ENCODE measurements at regions not wholly inside any gene's neighbourhood (a gene's known extent, or its start where the extent isn't known, plus 50 kb on each side); places are given as distances from the start of the nearest gene placed in this dataset.

- Histone ChIP-seq H3K36me3 (no peaks in the 10 kb centered on the region), H3K27me3 (no peaks in the 10 kb centered on the region), H3K9me3 (no peaks in the 10 kb centered on the region), H3K27ac (no peak overlapping the region), H3K4me3 (no peak overlapping the region), H3K4me1 (no peaks in the 10 kb centered on the region)
- intact Hi-C loops (cut with DNase I): no loop called here
- TF ChIP-seq, protein P1, sequence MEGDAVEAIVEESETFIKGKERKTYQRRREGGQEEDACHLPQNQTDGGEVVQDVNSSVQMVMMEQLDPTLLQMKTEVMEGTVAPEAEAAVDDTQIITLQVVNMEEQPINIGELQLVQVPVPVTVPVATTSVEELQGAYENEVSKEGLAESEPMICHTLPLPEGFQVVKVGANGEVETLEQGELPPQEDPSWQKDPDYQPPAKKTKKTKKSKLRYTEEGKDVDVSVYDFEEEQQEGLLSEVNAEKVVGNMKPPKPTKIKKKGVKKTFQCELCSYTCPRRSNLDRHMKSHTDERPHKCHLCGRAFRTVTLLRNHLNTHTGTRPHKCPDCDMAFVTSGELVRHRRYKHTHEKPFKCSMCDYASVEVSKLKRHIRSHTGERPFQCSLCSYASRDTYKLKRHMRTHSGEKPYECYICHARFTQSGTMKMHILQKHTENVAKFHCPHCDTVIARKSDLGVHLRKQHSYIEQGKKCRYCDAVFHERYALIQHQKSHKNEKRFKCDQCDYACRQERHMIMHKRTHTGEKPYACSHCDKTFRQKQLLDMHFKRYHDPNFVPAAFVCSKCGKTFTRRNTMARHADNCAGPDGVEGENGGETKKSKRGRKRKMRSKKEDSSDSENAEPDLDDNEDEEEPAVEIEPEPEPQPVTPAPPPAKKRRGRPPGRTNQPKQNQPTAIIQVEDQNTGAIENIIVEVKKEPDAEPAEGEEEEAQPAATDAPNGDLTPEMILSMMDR (IDR thresholded peaks at IDR 0.05): no peak
- DNase-seq: no peak
- ATAC-seq: no peak
These were observed 110.3 kb downstream of the CCT6B start for GRCh38 chr17:34850964-34851363.

DNA sequence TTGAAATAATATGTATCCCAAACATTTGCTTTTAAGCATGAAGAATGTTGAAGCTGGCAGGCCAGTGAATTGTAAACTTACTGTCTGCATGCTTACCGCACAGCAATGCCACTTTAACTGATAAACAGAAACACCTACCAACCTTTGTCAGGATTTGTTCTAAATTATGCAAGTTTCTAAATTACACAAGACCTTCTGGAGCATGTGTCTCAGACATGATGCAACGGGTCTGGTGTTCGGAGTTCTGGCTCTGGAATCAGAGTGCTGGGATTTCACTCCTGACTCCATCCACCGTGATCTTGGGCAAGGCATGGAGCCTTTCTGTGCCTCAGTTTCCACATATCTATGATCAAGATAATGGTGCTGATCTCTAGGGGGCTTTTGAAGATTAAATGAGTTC is 111.2 kb downstream of the CCT6B start:
- H3K4me1 ChIP-seq: no peaks in the 10 kb centered on the region
- no peaks in the 10 kb centered on the region for H3K36me3 ChIP-seq
- DNase-seq: no peak
- H3K9me3 ChIP-seq: no peaks in the 10 kb centered on the region
- no peak overlapping the region for H3K27ac ChIP-seq
- no peaks in the 10 kb centered on the region for H3K27me3 ChIP-seq
- H3K4me3 ChIP-seq: no peak overlapping the region
- TF ChIP-seq, protein P1 (IDR thresholded peaks at IDR 0.05): no peak
- intact Hi-C loops (cut with DNase I): no loop called here
- ATAC-seq: no peak

GRCh38 chr17:34847938-34848337 is 113.3 kb downstream of the CCT6B start:
- Histone ChIP-seq H3K27ac (no peak overlapping the region), H3K4me1 (no peaks in the 10 kb centered on the region), H3K9me3 (no peaks in the 10 kb centered on the region), H3K36me3 (no peaks in the 10 kb centered on the region), H3K4me3 (no peak overlapping the region), H3K27me3 (no peaks in the 10 kb centered on the region)
- ATAC-seq (peak; percentile 55), DNase-seq (no peak)
- intact Hi-C loops (cut with DNase I): no loop called here
- TF ChIP-seq, protein P1 (IDR thresholded peaks at IDR 0.05): no peak

DNA sequence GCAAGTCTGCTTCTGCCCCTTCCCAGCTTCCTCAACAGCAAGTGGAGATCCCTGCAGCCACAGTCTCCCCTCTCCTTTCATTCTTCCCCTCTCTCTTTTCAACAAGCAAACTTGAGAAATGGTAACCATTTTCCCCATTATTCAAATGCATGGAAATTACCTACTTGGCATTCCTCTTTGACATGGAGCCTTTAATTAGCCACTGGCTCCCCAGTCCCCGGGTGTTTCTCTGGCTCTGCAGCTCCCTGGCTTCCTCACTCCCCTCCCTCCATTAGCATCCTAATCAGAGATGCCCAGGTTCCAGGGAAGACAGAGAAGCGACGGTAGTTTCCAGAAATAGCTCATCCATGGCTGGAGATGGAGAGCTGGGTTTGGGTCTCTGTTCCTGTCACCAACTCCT is 116.0 kb downstream of the CCT6B start:
- H3K4me3 ChIP-seq: no peak overlapping the region
- H3K27me3 ChIP-seq: no peaks in the 10 kb centered on the region
- ATAC-seq (no peak), DNase-seq (no peak)
- no peaks in the 10 kb centered on the region for H3K9me3 ChIP-seq
- H3K4me1 ChIP-seq: no peaks in the 10 kb centered on the region
- TF ChIP-seq, protein P1 (IDR thresholded peaks at IDR 0.05): no peak
- intact Hi-C loops (cut with DNase I): no loop called here
- no peak overlapping the region for H3K27ac ChIP-seq
- H3K36me3 ChIP-seq: no peaks in the 10 kb centered on the region

GRCh38 chr17:34843682-34844081 is 117.6 kb downstream of the CCT6B start:
- H3K27ac ChIP-seq: no peak overlapping the region
- H3K27me3 ChIP-seq: no peaks in the 10 kb centered on the region
- no peak for ATAC-seq
- intact Hi-C loops (cut with DNase I): no loop called here
- no peak for DNase-seq
- TF ChIP-seq, protein P1 (IDR thresholded peaks at IDR 0.05): no peak
- H3K9me3 ChIP-seq: no peaks in the 10 kb centered on the region
- H3K36me3 ChIP-seq: no peaks in the 10 kb centered on the region
- no peaks in the 10 kb centered on the region for H3K4me1 ChIP-seq
- no peak overlapping the region for H3K4me3 ChIP-seq

- Histone ChIP-seq H3K4me3 (no peak overlapping the region), H3K27ac (no peak overlapping the region), H3K36me3 (no peaks in the 10 kb centered on the region), H3K4me1 (no peaks in the 10 kb centered on the region), H3K27me3 (no peaks in the 10 kb centered on the region), H3K9me3 (no peaks in the 10 kb centered on the region)
- TF ChIP-seq, protein P1 (IDR thresholded peaks at IDR 0.05): no peak
- DNase-seq: no peak
- ATAC-seq: no peak
- intact Hi-C loops (cut with DNase I): no loop called here
These were observed 119.0 kb downstream of the CCT6B start for GRCh38 chr17:34842235-34842634.

Data from upper lobe of right lung (tissue), 1 donor.